Transverse colon (tissue), 4 donors: ENCODE measurements at regions not wholly inside any gene's neighbourhood (a gene's known extent, or its start where the extent isn't known, plus 50 kb on each side); places are given as distances from the start of the nearest gene placed in this dataset.

Experiments used
- POLR2A ChIP-seq: fragments of 450-650 bp; IDR thresholded peaks from one replicate; pipeline ENCODE4 v1.6.1; 2016; ENCODE audit warnings: antibody characterized with exemption, mild to moderate bottlenecking, moderate library complexity
- POLR2AphosphoS5 ChIP-seq, 3 donors: sonication (generic); formaldehyde crosslinking; IDR thresholded peaks; one replicate each; pipeline ENCODE4 v1.6.1; 2016; ENCODE audit warnings: antibody characterized with exemption in 3 of 3
- TF ChIP-seq, protein P1 (sequence below), 5 experiments: fragments of 200-600 bp in 3 of 5; fragments of 450-650 bp in 2 of 5; sonication (generic) in 3 of 5; IDR thresholded peaks; 1 replicate in 2 of 5; 2 replicates in 3 of 5; pipeline ENCODE4 v1.5.1; 2016 to 2017; ENCODE audit warnings: antibody characterized with exemption in 5 of 5, inconsistent platforms in 3 of 5, mild to moderate bottlenecking in 2 of 5, moderate library complexity in 1 of 5

DNA sequence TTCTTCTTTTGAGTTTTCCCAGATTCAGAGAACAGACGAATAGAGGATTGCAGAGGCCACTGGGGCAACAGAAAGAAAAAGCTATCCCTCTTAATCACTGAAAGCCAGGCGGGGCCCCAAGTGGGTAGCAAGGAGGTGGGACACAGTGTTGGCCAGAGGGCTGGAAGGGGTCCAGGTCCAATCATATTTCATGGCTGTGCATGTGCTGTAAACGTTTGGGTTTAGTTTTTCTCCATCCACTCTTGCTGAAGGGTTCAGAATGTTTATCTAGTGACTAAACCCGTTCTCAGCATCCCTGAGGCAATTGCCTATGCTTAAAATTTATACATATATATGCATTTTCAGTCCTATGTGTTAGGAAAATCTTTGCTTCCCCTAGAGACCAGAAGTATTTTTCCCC is 99.4 kb upstream of the EPHA4 start:
- TF ChIP-seq POLR2AphosphoS5 (IDR thresholded peaks at IDR 0.05), result no peak
- TF ChIP-seq, protein P1, sequence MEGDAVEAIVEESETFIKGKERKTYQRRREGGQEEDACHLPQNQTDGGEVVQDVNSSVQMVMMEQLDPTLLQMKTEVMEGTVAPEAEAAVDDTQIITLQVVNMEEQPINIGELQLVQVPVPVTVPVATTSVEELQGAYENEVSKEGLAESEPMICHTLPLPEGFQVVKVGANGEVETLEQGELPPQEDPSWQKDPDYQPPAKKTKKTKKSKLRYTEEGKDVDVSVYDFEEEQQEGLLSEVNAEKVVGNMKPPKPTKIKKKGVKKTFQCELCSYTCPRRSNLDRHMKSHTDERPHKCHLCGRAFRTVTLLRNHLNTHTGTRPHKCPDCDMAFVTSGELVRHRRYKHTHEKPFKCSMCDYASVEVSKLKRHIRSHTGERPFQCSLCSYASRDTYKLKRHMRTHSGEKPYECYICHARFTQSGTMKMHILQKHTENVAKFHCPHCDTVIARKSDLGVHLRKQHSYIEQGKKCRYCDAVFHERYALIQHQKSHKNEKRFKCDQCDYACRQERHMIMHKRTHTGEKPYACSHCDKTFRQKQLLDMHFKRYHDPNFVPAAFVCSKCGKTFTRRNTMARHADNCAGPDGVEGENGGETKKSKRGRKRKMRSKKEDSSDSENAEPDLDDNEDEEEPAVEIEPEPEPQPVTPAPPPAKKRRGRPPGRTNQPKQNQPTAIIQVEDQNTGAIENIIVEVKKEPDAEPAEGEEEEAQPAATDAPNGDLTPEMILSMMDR (IDR thresholded peaks at IDR 0.05), result no peak
- TF ChIP-seq POLR2A, result no peak
